ENCODE measurements at regions not wholly inside any gene's neighbourhood (a gene's known extent, or its start where the extent isn't known, plus 50 kb on each side); places are given as distances from the start of the nearest gene placed in this dataset.

GRCh38 chr12:41941079-41941478 lies 203.6 kb downstream of the GXYLT1 start:
- H3K9ac ChIP-seq (ENCODE audit: insufficient read depth in 1 of 2, low read depth in 2 of 2, low read length in 2 of 2), result no peak overlapping the region
- ChIA-PET POLR2A (no interaction called here), CTCF (ENCODE audit: low intra/inter-chr PET ratio) (no interaction called here)
- intact Hi-C loops (cut with micrococcal nuclease), result no loop called here
- WGBS (ENCODE audit: insufficient coverage, low coverage, missing lambda C conversion rate), result 3% methylated on average over 2 of the region's 2 CpGs
- in situ Hi-C loops (cut with MboI), result no loop called here
- no peaks in the 10 kb centered on the region for H3K9me1 ChIP-seq (ENCODE audit: control insufficient read depth, insufficient read depth, low read length)
- no peak for DNase-seq (ENCODE audit: extremely low read depth in 1 of 4, low spot score in 3 of 4)
- no peaks in the 10 kb centered on the region for H3K27me3 ChIP-seq (ENCODE audit: control insufficient read depth in 2 of 2, insufficient read depth in 2 of 2, low read length in 2 of 2)
- H2AFZ ChIP-seq (ENCODE audit: low read depth, low read length), result no peak overlapping the region
- FAIRE-seq, result no peak
- no peaks in the 10 kb centered on the region for H3K79me2 ChIP-seq (ENCODE audit: control insufficient read depth, insufficient read depth, low read length)
- H3K9me3 ChIP-seq (replicated peaks; ENCODE audit: control insufficient read depth, insufficient read depth, low read depth, low read length), result no peaks in the 10 kb centered on the region
- no peaks in the 10 kb centered on the region for H3K36me3 ChIP-seq (ENCODE audit: control insufficient read depth, insufficient read depth, low read length)
- no peaks in the 10 kb centered on the region for H3K4me1 ChIP-seq (replicated peaks in 1 of 2; ENCODE audit: control insufficient read depth in 2 of 2, insufficient read depth in 2 of 2, low read length in 2 of 2)
- H3K4me3 ChIP-seq, result no peak overlapping the region
- no peak overlapping the region for H3K27ac ChIP-seq (ENCODE audit: extremely low read depth, low read depth, low read length)
- no peaks in the 10 kb centered on the region for H4K20me1 ChIP-seq (replicated peaks; ENCODE audit: control insufficient read depth, insufficient read depth, low read length)
- no peak for ATAC-seq
- no peak overlapping the region for H3K4me2 ChIP-seq (ENCODE audit: insufficient read depth, low read length)
- no TSS peak for BruUV-seq (replicated peaks)
- TF ChIP-seq ZNF175 (CRISPR knock-in tag; IDR thresholded peaks at IDR 0.05; ENCODE audit: low read depth) (no peak), ZNF146 (CRISPR knock-in tag; IDR thresholded peaks at IDR 0.05; ENCODE audit: unreplicated experiment) (no peak), ATF6 (CRISPR knock-in tag; IDR thresholded peaks at IDR 0.05) (no peak), TCF7L2 (IDR thresholded peaks at IDR 0.05; ENCODE audit: low read depth, low read length) (no peak), NEUROD1 (IDR thresholded peaks at IDR 0.05; ENCODE audit: borderline replicate concordance, low read depth, low read length, partially characterized antibody) (no peak), KDM4B (IDR thresholded peaks at IDR 0.05; ENCODE audit: borderline replicate concordance in 2 of 2, low read depth in 1 of 2) (no peak), ZBTB17 (CRISPR knock-in tag; IDR thresholded peaks at IDR 0.05) (no peak), ZNF140 (CRISPR knock-in tag; IDR thresholded peaks at IDR 0.05) (no peak), ATF4 (CRISPR knock-in tag; IDR thresholded peaks at IDR 0.05) (no peak), ZNF277 (CRISPR knock-in tag; IDR thresholded peaks at IDR 0.05; ENCODE audit: borderline replicate concordance) (no peak), ELK3 (CRISPR knock-in tag; IDR thresholded peaks at IDR 0.05) (no peak), ZNF431 (CRISPR knock-in tag; IDR thresholded peaks at IDR 0.05) (no peak), ZNF174 (CRISPR knock-in tag; IDR thresholded peaks at IDR 0.05) (no peak), ZNF75A (CRISPR knock-in tag; IDR thresholded peaks at IDR 0.05) (no peak), ZBTB26 (CRISPR knock-in tag; IDR thresholded peaks at IDR 0.05) (no peak), NR1H2 (CRISPR knock-in tag; IDR thresholded peaks at IDR 0.05) (no peak), TSC22D4 (tag; IDR thresholded peaks at IDR 0.05) (no peak), SP2 (IDR thresholded peaks at IDR 0.05; ENCODE audit: extremely low read depth, low read depth, low read length, poor library complexity, severe bottlenecking) (no peak)

Measured in K562 (cell line).